GM12878 (cell line): ENCODE measurements at regions not wholly inside any gene's neighbourhood (a gene's known extent, or its start where the extent isn't known, plus 50 kb on each side); places are given as distances from the start of the nearest gene placed in this dataset.

Experiments
- CHD1 ChIP-seq: IDR thresholded peaks from 2 replicates; pipeline ENCODE4 v1.6.1; 2012; ENCODE audit warnings: low read depth, low read length, improper control_type of control experiment
- CTCF ChIP-seq, 3 experiments: IDR thresholded peaks in 2 of 3; conservative IDR thresholded peaks in 1 of 3; 2 replicates each; pipeline ENCODE4 v1.5.1; 2011; ENCODE audit warnings: low read depth in 3 of 3, low read length in 3 of 3, mild to moderate bottlenecking in 3 of 3, control low read depth in 2 of 3, moderate library complexity in 2 of 3, inconsistent platforms in 1 of 3, mixed read lengths in 1 of 3; ENCODE audit not compliant: control insufficient read depth in 2 of 3, insufficient read depth in 1 of 3; ENCODE audit errors: extremely low read depth in 1 of 3
- EGR1 ChIP-seq, 2 experiments: IDR thresholded peaks; 1 replicate in 1 of 2; 2 replicates in 1 of 2; pipeline ENCODE4 v1.6.1; 2011 to 2012; ENCODE audit warnings: low read depth in 2 of 2, low read length in 2 of 2, borderline replicate concordance in 1 of 2, mild to moderate bottlenecking in 1 of 2, moderate library complexity in 1 of 2
- EP300 ChIP-seq, 2 experiments: fragments of 150-350 bp in 1 of 2; IDR thresholded peaks; 2 replicates each; pipeline ENCODE4 v1.6.1; 2011 to 2012; ENCODE audit warnings: low read depth in 2 of 2, low read length in 2 of 2, borderline replicate concordance in 1 of 2, improper control_type of control experiment in 1 of 2, inconsistent platforms in 1 of 2; ENCODE audit not compliant: control insufficient read depth in 1 of 2
- NFYB ChIP-seq: IDR thresholded peaks from 2 replicates; pipeline ENCODE4 v1.6.1; 2011; ENCODE audit warnings: low read depth, mild to moderate bottlenecking, low read length, improper control_type of control experiment, moderate library complexity; ENCODE audit not compliant: insufficient read depth
- POLR2AphosphoS2 ChIP-seq: IDR thresholded peaks from 2 replicates; pipeline ENCODE4 v1.6.1; 2011; ENCODE audit warnings: low read depth, mild to moderate bottlenecking, low read length, improper control_type of control experiment, moderate library complexity
- RB1 ChIP-seq: fragments of 450-650 bp; formaldehyde crosslinking; IDR thresholded peaks from 2 replicates; pipeline ENCODE4 v1.6.1; 2017; ENCODE audit warnings: mild to moderate bottlenecking, borderline replicate concordance
- SREBF2 ChIP-seq: IDR thresholded peaks from 2 replicates; pipeline ENCODE4 v1.6.1; 2012; ENCODE audit warnings: mild to moderate bottlenecking, low read length

- TF ChIP-seq CHD1 (no peak), NFYB (no peak), SREBF2 (no peak), RB1 (no peak), EGR1 (IDR thresholded peaks at IDR 0.05; ENCODE audit: borderline replicate concordance in 1 of 2, low read depth in 2 of 2, low read length in 2 of 2) (no peak), CTCF (IDR thresholded peaks at IDR 0.05 in 2 of 3, conservative IDR thresholded peaks at IDR 0.05 in 1 of 3; ENCODE audit: control insufficient read depth in 2 of 3, extremely low read depth in 1 of 3, insufficient read depth in 1 of 3, low read depth in 3 of 3, low read length in 3 of 3) (no peak), EP300 (IDR thresholded peaks at IDR 0.05; ENCODE audit: borderline replicate concordance in 1 of 2, control insufficient read depth in 1 of 2, low read depth in 2 of 2, low read length in 2 of 2) (no peak), POLR2AphosphoS2 (no peak)
Observed at GRCh38 chr2:147355706-147356105, 489.1 kb upstream of the ACVR2A start.
